Activated B cell treated with CpG ODN at 0.5 μM for 24 hours (primary cell): ENCODE measurements at regions not wholly inside any gene's neighbourhood (a gene's known extent, or its start where the extent isn't known, plus 50 kb on each side); places are given as distances from the start of the nearest gene placed in this dataset.

ENCODE experiments used
- ATAC-seq: fragments of 200-7000 bp; cut with Tn5 transposase; one replicate; pipeline ENCODE4 v1.10.0; 2021; ENCODE audit warnings: low read depth, mild to moderate bottlenecking, moderate library complexity
- CTCF ChIA-PET: fragments of 350-600 bp; sonication (Branson Sonifier 250); formaldehyde crosslinking; loops from one replicate; lab custom pipeline; 2021; ENCODE audit warnings: antibody characterized with exemption; lab: Charles Lee
- POLR2A ChIA-PET: fragments of 350-600 bp; sonication (Branson Sonifier 250); formaldehyde crosslinking; loops from one replicate; lab custom pipeline; 2021; ENCODE audit warnings: antibody characterized with exemption; lab: Charles Lee
- DNase-seq: peaks from one replicate; pipeline ENCODE4 v3.0.0; 2022
- H3K27ac Mint-ChIP-seq: one replicate; pipeline ENCODE4 v1.8.0; 2020; ENCODE audit warnings: mixed read lengths
- H3K27me3 Mint-ChIP-seq: one replicate; pipeline ENCODE4 v1.8.0; 2021; ENCODE audit warnings: mixed read lengths
- H3K36me3 Mint-ChIP-seq: one replicate; pipeline ENCODE4 v1.8.0; 2021; ENCODE audit warnings: low read depth, mixed read lengths
- H3K4me1 Mint-ChIP-seq: one replicate; pipeline ENCODE4 v1.8.0; 2021; ENCODE audit warnings: mixed read lengths
- H3K4me3 Mint-ChIP-seq: one replicate; pipeline ENCODE4 v1.8.0; 2020; ENCODE audit warnings: mild to moderate bottlenecking, mixed read lengths
- H3K9me3 Mint-ChIP-seq: one replicate; pipeline ENCODE4 v1.8.0; 2020; ENCODE audit warnings: mixed read lengths
- CTCF ChIP-seq: fragments of 200-600 bp; IDR thresholded peaks from one replicate; pipeline ENCODE4 v1.8.0; 2022; ENCODE audit warnings: antibody characterized with exemption, mild to moderate bottlenecking
- intact Hi-C: fragments of 100-400 bp; cut with micrococcal nuclease; formaldehyde crosslinking; loops from one replicate; pipeline ENCODE4 v1.15.1; 2024

DNA sequence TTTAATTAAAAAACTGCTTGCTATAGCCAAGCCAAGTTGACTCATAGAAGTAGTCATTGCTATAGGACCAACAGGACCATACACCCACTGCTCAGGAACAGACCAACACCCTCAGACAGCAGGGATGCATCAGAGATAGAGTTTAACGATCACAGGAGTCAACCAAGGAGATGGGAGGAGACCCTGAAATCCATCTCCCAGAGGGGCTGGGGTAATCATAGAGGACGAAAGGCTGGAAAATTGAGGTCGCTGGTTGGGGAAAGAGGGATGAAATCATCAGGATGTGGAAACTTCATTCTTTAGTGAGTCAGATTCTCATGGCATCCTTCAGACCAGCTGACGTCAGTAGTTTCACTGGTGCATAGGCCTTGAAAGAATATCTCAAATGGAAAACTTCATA is 160.4 kb upstream of the GPC6 start:
- Mint-ChIP-seq H3K4me1 (no peaks in the 10 kb centered on the region), H3K4me3 (no peak overlapping the region), H3K27ac (no peak overlapping the region), H3K27me3 (no peaks in the 10 kb centered on the region), H3K9me3 (peaks cover 10% of the 10 kb centered on the region), H3K36me3 (no peaks in the 10 kb centered on the region)
- ATAC-seq = no peak
- TF ChIP-seq CTCF = no peak
- ChIA-PET CTCF (no interaction called here), POLR2A (no interaction called here)
- intact Hi-C loops = no loop called here
- DNase-seq = no peak

- no peak for TF ChIP-seq CTCF
- ATAC-seq = no peak
- CTCF ChIA-PET = no interaction called here
Observed at GRCh38 chr13:93079294-93079693, 147.3 kb upstream of the GPC6 start.

GRCh38 chr13:93080166-93080565 is 146.4 kb upstream of the GPC6 start:
- Mint-ChIP-seq H3K4me1 (no peaks in the 10 kb centered on the region), H3K27me3 (no peaks in the 10 kb centered on the region), H3K36me3 (no peaks in the 10 kb centered on the region), H3K27ac (no peak overlapping the region), H3K4me3 (no peak overlapping the region), H3K9me3 (peaks cover 4% of the 10 kb centered on the region)
- TF ChIP-seq CTCF = no peak
- ChIA-PET POLR2A (no interaction called here), CTCF (no interaction called here)
- ATAC-seq (no peak), DNase-seq (no peak)
- intact Hi-C loops = no loop called here

More at GRCh38 chr13:93079294-93079693, 147.3 kb upstream of the GPC6 start:
- Mint-ChIP-seq H3K27ac (no peak overlapping the region), H3K27me3 (no peaks in the 10 kb centered on the region), H3K4me1 (no peaks in the 10 kb centered on the region), H3K36me3 (no peaks in the 10 kb centered on the region), H3K9me3 (peaks cover 3% of the 10 kb centered on the region), H3K4me3 (no peak overlapping the region)
- intact Hi-C loops = no loop called here
- POLR2A ChIA-PET = no interaction called here
- DNase-seq = no peak

- intact Hi-C loops = no loop called here
- ChIA-PET POLR2A (no interaction called here), CTCF (no interaction called here)
- ATAC-seq = no peak
- Mint-ChIP-seq H3K27me3 (no peaks in the 10 kb centered on the region), H3K4me1 (no peaks in the 10 kb centered on the region), H3K27ac (no peak overlapping the region), H3K9me3 (peaks cover 8% of the 10 kb centered on the region), H3K36me3 (no peaks in the 10 kb centered on the region), H3K4me3 (no peak overlapping the region)
- TF ChIP-seq CTCF = no peak
- DNase-seq = no peak
Observed at GRCh38 chr13:93080587-93080986, 146.0 kb upstream of the GPC6 start.

DNA sequence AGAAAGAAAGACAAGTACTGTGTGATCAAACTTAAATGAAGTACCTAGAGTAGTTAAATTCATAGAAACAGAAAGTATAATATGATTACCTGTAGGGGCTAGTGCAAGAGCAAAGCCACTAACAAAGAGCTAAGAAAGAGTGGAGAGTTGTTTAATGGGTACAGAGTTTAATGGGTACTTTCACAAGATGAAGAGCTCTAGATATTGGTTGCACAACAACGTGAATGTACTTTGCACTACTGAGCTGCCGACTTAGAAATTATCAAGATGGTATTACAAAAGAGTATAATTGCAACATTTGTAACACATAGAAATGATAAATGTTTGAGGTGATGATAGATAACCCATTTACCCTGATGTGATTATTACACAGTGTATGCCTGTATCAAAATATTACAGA is 140.3 kb upstream of the GPC6 start:
- Mint-ChIP-seq H3K27ac (no peak overlapping the region), H3K4me3 (no peak overlapping the region), H3K36me3 (no peaks in the 10 kb centered on the region), H3K9me3 (peaks cover 15% of the 10 kb centered on the region), H3K27me3 (no peaks in the 10 kb centered on the region), H3K4me1 (no peaks in the 10 kb centered on the region)
- no peak for TF ChIP-seq CTCF
- intact Hi-C loops = no loop called here
- ChIA-PET POLR2A (no interaction called here), CTCF (no interaction called here)
- ATAC-seq = no peak
- DNase-seq = no peak
